NOMO-1 treated with dmso at 0.1 percent for 144 hours (cell line): ENCODE measurements at regions not wholly inside any gene's neighbourhood (a gene's known extent, or its start where the extent isn't known, plus 50 kb on each side); places are given as distances from the start of the nearest gene placed in this dataset.
"Not testable (repeated sequence)": the region's sequence is repeated elsewhere in the genome, so short reads cannot be mapped to it uniquely, and the experiment has no call there.

Experiments
- DNase-seq: peaks from one replicate; lab custom pipeline; 2025; ENCODE audit not compliant: unreplicated experiment; lab: John Stamatoyannopoulos, UW

- DNase-seq, result no peak
Observed at GRCh38 chr14:71237556-71237955, 330.3 kb downstream of the PCNX1 start.

- DNase-seq, result no peak
Observed at GRCh38 chr14:71238835-71239234, 331.6 kb downstream of the PCNX1 start.

- DNase-seq, result no peak
Observed at GRCh38 chr14:71240171-71240570, 332.9 kb downstream of the PCNX1 start.

- no peak for DNase-seq
Observed at GRCh38 chr14:71240866-71241520, 333.7 kb downstream of the PCNX1 start.

GRCh38 chr14:71242237-71242748 is 335.0 kb downstream of the PCNX1 start:
- DNase-seq, result no peak

GRCh38 chr14:71243697-71244096 is 336.4 kb downstream of the PCNX1 start:
- no peak for DNase-seq

- no peak for DNase-seq
Observed at GRCh38 chr14:71244341-71244740, 337.1 kb downstream of the PCNX1 start.

GRCh38 chr14:71245659-71246361 is 338.6 kb downstream of the PCNX1 start:
- no peak for DNase-seq

GRCh38 chr14:71246539-71246938 is 339.3 kb downstream of the PCNX1 start:
- no peak for DNase-seq

GRCh38 chr14:71247106-71247505 is 339.8 kb downstream of the PCNX1 start:
- no peak for DNase-seq

GRCh38 chr14:71248194-71248593 is 340.9 kb downstream of the PCNX1 start:
- DNase-seq, result no peak

- DNase-seq, result no peak
Observed at GRCh38 chr14:71250347-71250746, 343.1 kb downstream of the PCNX1 start.

GRCh38 chr14:71250791-71251190 is 343.5 kb downstream of the PCNX1 start:
- no peak for DNase-seq

GRCh38 chr14:71254091-71254719 is 346.9 kb downstream of the PCNX1 start:
- not testable (repeated sequence) for DNase-seq

- DNase-seq, result no peak
Observed at GRCh38 chr14:71261206-71261605, 353.9 kb downstream of the PCNX1 start.

- no peak for DNase-seq
Observed at GRCh38 chr14:71262441-71262840, 355.2 kb downstream of the PCNX1 start.

- no peak for DNase-seq
Observed at GRCh38 chr14:71264260-71264659, 357.0 kb downstream of the PCNX1 start.

GRCh38 chr14:71267007-71267513 is 359.8 kb downstream of the PCNX1 start:
- no peak for DNase-seq

- no peak for DNase-seq
Observed at GRCh38 chr14:71267691-71268090, 360.4 kb downstream of the PCNX1 start.

- DNase-seq, result no peak
Observed at GRCh38 chr14:71270111-71270510, 362.9 kb downstream of the PCNX1 start.

GRCh38 chr14:71271166-71271945 is 364.1 kb downstream of the PCNX1 start:
- no peak for DNase-seq
